Glutamatergic neuron (in vitro differentiated cells): ENCODE measurements at regions not wholly inside any gene's neighbourhood (a gene's known extent, or its start where the extent isn't known, plus 50 kb on each side); places are given as distances from the start of the nearest gene placed in this dataset.

ENCODE experiments used
- DNase-seq: peaks from one replicate; pipeline ENCODE4 v3.0.0; 2022
- H3K27ac Mint-ChIP-seq: one replicate; pipeline ENCODE4 v1.8.0; 2020; ENCODE audit warnings: mild to moderate bottlenecking, mixed read lengths, inconsistent platforms; ENCODE audit not compliant: unreplicated experiment
- H3K27me3 Mint-ChIP-seq: one replicate; pipeline ENCODE4 v1.8.0; 2020; ENCODE audit warnings: mild to moderate bottlenecking, moderate library complexity, mixed read lengths, inconsistent platforms; ENCODE audit not compliant: unreplicated experiment
- H3K36me3 Mint-ChIP-seq: one replicate; pipeline ENCODE4 v1.8.0; 2020; ENCODE audit warnings: mild to moderate bottlenecking, mixed read lengths, inconsistent platforms; ENCODE audit not compliant: unreplicated experiment
- H3K4me1 Mint-ChIP-seq: one replicate; pipeline ENCODE4 v1.8.0; 2020; ENCODE audit warnings: mild to moderate bottlenecking, low read depth, mixed read lengths, inconsistent platforms; ENCODE audit not compliant: unreplicated experiment
- H3K4me3 Mint-ChIP-seq: one replicate; pipeline ENCODE4 v1.8.0; 2020; ENCODE audit warnings: mild to moderate bottlenecking, mixed read lengths, inconsistent platforms; ENCODE audit not compliant: unreplicated experiment
- H3K9me3 Mint-ChIP-seq: one replicate; pipeline ENCODE4 v1.8.0; 2020; ENCODE audit warnings: mild to moderate bottlenecking, moderate library complexity, mixed read lengths, inconsistent platforms; ENCODE audit not compliant: unreplicated experiment
- CTCF ChIP-seq: fragments of 200-600 bp; sonication (generic); IDR thresholded peaks from one replicate; pipeline ENCODE4 v1.5.0; 2021; ENCODE audit not compliant: partially characterized antibody, unreplicated experiment

GRCh38 chr10:29957907-29958331 is 101.5 kb downstream of the JCAD start:
- peaks cover 6% of the 10 kb centered on the region for H3K4me1 Mint-ChIP-seq
- no peak overlapping the region for H3K4me3 Mint-ChIP-seq
- H3K27me3 Mint-ChIP-seq = peaks cover 2% of the 10 kb centered on the region
- H3K27ac Mint-ChIP-seq = no peak overlapping the region
- no peak for TF ChIP-seq CTCF
- DNase-seq = peak; percentile 22
- no peaks in the 10 kb centered on the region for H3K9me3 Mint-ChIP-seq
- peaks cover 6% of the 10 kb centered on the region for H3K36me3 Mint-ChIP-seq

- DNase-seq = no peak
- H3K4me1 Mint-ChIP-seq = peaks cover 6% of the 10 kb centered on the region
- peaks cover 2% of the 10 kb centered on the region for H3K27me3 Mint-ChIP-seq
- no peak overlapping the region for H3K4me3 Mint-ChIP-seq
- no peak overlapping the region for H3K27ac Mint-ChIP-seq
- no peak for TF ChIP-seq CTCF
- peaks cover 6% of the 10 kb centered on the region for H3K36me3 Mint-ChIP-seq
- H3K9me3 Mint-ChIP-seq = no peaks in the 10 kb centered on the region
Measured at GRCh38 chr10:29957236-29957635, 102.2 kb downstream of the JCAD start.

- peaks cover 6% of the 10 kb centered on the region for H3K36me3 Mint-ChIP-seq
- H3K27ac Mint-ChIP-seq = no peak overlapping the region
- H3K4me3 Mint-ChIP-seq = no peak overlapping the region
- H3K4me1 Mint-ChIP-seq = peaks cover 6% of the 10 kb centered on the region
- peaks cover 2% of the 10 kb centered on the region for H3K27me3 Mint-ChIP-seq
- H3K9me3 Mint-ChIP-seq = no peaks in the 10 kb centered on the region
- TF ChIP-seq CTCF = no peak
- no peak for DNase-seq
Measured at GRCh38 chr10:29956335-29956924, 103.0 kb downstream of the JCAD start.

- peaks cover 7% of the 10 kb centered on the region for H3K4me1 Mint-ChIP-seq
- peaks cover 3% of the 10 kb centered on the region for H3K27me3 Mint-ChIP-seq
- no peak for DNase-seq
- peaks cover 6% of the 10 kb centered on the region for H3K36me3 Mint-ChIP-seq
- H3K4me3 Mint-ChIP-seq = no peak overlapping the region
- TF ChIP-seq CTCF = no peak
- no peak overlapping the region for H3K27ac Mint-ChIP-seq
- no peaks in the 10 kb centered on the region for H3K9me3 Mint-ChIP-seq
Measured at GRCh38 chr10:29955329-29955935, 104.0 kb downstream of the JCAD start.

GRCh38 chr10:29951441-29951931 is 107.9 kb downstream of the JCAD start:
- no peak for DNase-seq
- TF ChIP-seq CTCF = no peak
- peaks cover 1% of the 10 kb centered on the region for H3K4me1 Mint-ChIP-seq
- no peak overlapping the region for H3K4me3 Mint-ChIP-seq
- no peak overlapping the region for H3K27ac Mint-ChIP-seq
- peaks cover 1% of the 10 kb centered on the region for H3K36me3 Mint-ChIP-seq
- H3K27me3 Mint-ChIP-seq = peaks cover 3% of the 10 kb centered on the region
- no peaks in the 10 kb centered on the region for H3K9me3 Mint-ChIP-seq
